Adipocyte (in vitro differentiated cells): ENCODE measurements at regions not wholly inside any gene's neighbourhood (a gene's known extent, or its start where the extent isn't known, plus 50 kb on each side); places are given as distances from the start of the nearest gene placed in this dataset.
A peak's percentile ranks its signal among the peaks of the same experiment; 100 is the strongest.
"Not testable (repeated sequence)": the region's sequence is repeated elsewhere in the genome, so short reads cannot be mapped to it uniquely, and the experiment has no call there.

ENCODE experiments used
- DNase-seq: peaks from one replicate; pipeline ENCODE4 v3.0.0-alpha.2; 2015; ENCODE audit warnings: low read depth
- H3K27me3 ChIP-seq: replicated peaks from 2 replicates; pipeline ENCODE4 v1.7.0; 2013; ENCODE audit warnings: mild to moderate bottlenecking, low read length, moderate library complexity; ENCODE audit not compliant: control insufficient read depth, insufficient read depth
- H3K36me3 ChIP-seq: 2 replicates; pipeline ENCODE4 v1.7.0; 2013; ENCODE audit warnings: low read length, mild to moderate bottlenecking, moderate library complexity; ENCODE audit not compliant: control insufficient read depth, insufficient read depth, severe bottlenecking
- H3K4me1 ChIP-seq: 2 replicates; pipeline ENCODE4 v1.7.0; 2013; ENCODE audit warnings: mild to moderate bottlenecking, low read length, moderate library complexity; ENCODE audit not compliant: control insufficient read depth, insufficient read depth
- H3K4me3 ChIP-seq: 2 replicates; pipeline ENCODE4 v1.7.0; 2013; ENCODE audit warnings: mild to moderate bottlenecking, low read length, moderate library complexity
- H3K9ac ChIP-seq: 2 replicates; pipeline ENCODE4 v1.7.0; 2013; ENCODE audit warnings: mild to moderate bottlenecking, low read length, moderate library complexity
- H3K9me3 ChIP-seq: 2 replicates; pipeline ENCODE4 v1.7.0; 2013; ENCODE audit warnings: mild to moderate bottlenecking, low read length, moderate library complexity; ENCODE audit not compliant: control insufficient read depth

DNA sequence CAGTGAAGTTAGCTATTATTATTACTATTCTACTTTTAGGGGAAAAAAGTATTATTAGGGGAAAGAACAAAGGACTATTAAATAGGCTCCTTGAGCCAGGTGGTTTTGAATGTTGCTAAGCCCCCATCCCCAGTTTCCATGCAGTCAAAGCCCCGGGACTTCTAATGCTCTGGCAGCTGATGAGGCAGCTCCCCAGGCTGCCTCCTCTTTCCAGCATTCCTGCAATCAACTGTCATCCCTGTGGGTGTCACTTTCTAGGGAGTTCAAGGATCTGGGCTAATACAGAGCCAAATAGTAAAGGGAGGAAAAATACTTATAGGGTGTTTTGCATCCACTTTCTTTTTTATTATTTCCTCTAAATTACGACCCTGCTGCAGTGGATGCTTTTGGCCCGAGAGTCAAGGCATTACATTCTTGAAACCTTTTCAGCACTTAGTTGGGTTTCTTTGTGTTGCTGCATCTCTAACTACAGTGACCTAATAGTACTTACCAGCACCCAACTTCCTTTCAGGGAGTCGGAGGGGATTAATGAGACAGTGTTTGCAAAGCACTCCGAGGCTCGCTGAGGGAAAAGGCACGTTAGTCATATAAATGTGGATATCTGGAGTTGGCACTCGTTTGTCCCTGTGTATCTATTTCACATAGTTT, 303.9 kb upstream of the MAP3K7 start:
- Histone ChIP-seq H3K4me3 (no peak overlapping the region), H3K36me3 (no peaks in the 10 kb centered on the region)
- no peak for DNase-seq

DNA sequence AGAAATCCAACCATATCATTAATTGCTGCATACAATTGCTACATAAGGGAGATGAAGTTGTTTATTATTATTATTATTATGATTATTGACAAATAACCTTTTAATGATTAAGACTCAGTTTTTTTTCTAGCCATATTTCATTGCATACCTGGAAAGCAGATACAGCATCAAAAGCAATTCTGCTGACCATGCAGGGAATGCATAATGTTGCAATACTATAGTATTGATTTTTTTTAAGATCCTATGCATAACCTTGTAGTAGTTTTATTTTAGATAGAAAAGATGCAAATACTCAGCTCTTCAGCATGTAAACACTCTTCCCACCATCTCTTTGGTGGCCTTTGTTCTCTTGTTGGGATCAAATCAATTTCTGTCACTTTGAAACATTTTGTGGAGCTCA, 300.9 kb upstream of the MAP3K7 start:
- DNase-seq = no peak
- H3K36me3 ChIP-seq = no peaks in the 10 kb centered on the region
- H3K9me3 ChIP-seq = peaks cover 14% of the 10 kb centered on the region
- no peak overlapping the region for H3K9ac ChIP-seq
- no peak overlapping the region for H3K4me3 ChIP-seq
- no peaks in the 10 kb centered on the region for H3K27me3 ChIP-seq
- H3K4me1 ChIP-seq = peaks cover 10% of the 10 kb centered on the region

More for the DNA sequence above, 303.9 kb upstream of the MAP3K7 start:
- peaks cover 4% of the 10 kb centered on the region for H3K27me3 ChIP-seq
- no peaks in the 10 kb centered on the region for H3K9me3 ChIP-seq
- no peak overlapping the region for H3K9ac ChIP-seq
- peaks cover 10% of the 10 kb centered on the region for H3K4me1 ChIP-seq

DNA sequence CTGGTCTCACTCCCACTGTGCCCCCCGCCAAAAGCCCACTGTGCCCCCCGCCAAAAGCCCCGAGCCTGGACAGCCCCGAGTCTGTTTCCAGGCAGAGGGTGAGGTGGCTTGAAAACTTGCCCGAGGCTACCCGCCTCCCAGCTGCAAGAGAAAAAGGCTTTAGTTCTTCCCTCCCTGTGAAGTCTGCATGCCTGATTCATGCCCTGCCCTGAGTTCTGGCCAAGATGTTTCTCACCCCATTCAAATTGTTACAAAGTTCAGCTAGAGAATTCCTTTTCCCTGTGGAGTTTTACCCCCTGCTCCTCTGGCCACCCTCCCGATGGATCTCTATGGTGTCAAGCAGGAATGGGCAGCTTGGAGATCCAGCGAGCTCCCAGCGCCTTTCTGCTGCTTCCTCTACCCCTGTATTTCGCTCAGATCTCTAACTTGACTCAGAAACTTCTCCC, 298.8 kb upstream of the MAP3K7 start:
- Histone ChIP-seq H3K27me3 (no peaks in the 10 kb centered on the region), H3K36me3 (no peaks in the 10 kb centered on the region), H3K9ac (no peak overlapping the region), H3K9me3 (peaks cover 19% of the 10 kb centered on the region), H3K4me1 (peaks cover under 1% of the 10 kb centered on the region), H3K4me3 (no peak overlapping the region)
- DNase-seq = peak; percentile 2

DNA sequence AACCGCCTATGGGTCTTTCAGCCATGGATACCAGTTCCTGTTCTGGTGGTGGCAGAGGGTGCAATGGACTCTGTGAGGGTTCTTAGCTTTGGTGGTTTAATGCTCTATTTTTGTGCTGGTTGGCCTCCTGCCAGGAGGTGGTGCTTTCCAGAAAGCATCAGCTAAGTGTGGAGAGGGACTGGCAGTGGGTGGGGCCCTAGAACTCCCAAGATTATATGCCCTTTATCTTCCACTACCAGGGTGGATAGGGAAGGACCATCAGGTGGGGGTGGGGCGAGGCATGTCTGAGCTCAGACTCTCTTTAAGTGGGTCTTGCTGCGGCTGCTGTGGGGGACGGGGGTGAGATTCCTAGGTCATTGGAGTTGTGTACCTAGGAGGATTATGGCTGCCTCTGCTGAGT, 298.3 kb upstream of the MAP3K7 start:
- H3K36me3 ChIP-seq, H3K9ac ChIP-seq, H3K4me3 ChIP-seq: not testable (repeated sequence)

DNA sequence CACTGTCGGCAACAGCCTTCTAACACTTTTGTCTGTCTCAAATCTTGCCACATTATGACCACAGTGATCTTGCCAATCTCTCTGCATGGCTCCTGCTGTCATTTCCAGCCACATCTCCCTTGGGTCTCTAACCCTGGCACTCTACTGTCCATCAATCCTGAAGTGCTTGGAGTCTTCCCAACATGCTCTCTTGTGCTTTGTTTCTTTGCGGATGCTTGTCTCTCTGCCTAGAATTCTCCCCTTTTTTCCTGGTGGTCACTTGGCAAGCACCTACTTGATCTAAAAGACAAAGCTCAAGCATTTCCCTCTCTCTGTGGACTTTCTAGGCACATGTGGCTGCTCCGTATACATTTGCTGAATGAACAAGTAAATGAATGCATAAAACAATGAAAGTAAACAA, 290.7 kb upstream of the MAP3K7 start:
- Histone ChIP-seq H3K36me3 (no peaks in the 10 kb centered on the region), H3K27me3 (peaks cover 13% of the 10 kb centered on the region), H3K9me3 (peaks cover 12% of the 10 kb centered on the region), H3K4me3 (no peak overlapping the region), H3K4me1 (no peaks in the 10 kb centered on the region), H3K9ac (no peak overlapping the region)
- no peak for DNase-seq

More for the DNA sequence above, 298.3 kb upstream of the MAP3K7 start:
- H3K27me3 ChIP-seq, DNase-seq, H3K4me1 ChIP-seq: not testable (repeated sequence)
- H3K9me3 ChIP-seq = peaks cover 19% of the 10 kb centered on the region

DNA sequence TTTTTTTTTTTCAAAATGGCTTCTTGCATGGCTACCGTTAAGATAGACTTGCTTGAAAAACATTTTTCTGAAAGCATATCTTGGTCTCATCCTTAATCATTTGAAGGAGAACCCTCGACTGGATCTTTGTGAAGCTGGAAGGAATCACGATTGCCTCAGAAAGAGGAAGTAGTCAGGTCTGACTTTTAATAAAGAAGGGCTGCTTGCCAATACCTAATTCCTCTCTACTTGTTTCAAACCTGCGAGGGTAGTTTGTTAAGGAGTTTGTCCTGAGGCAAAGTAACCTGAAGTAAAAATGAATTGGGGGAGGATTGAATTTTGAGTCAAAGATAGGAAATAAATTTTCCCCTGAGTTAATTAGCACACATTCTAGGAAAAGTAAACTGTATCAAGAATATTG, 288.1 kb upstream of the MAP3K7 start:
- peaks cover 13% of the 10 kb centered on the region for H3K27me3 ChIP-seq
- DNase-seq = no peak

DNA sequence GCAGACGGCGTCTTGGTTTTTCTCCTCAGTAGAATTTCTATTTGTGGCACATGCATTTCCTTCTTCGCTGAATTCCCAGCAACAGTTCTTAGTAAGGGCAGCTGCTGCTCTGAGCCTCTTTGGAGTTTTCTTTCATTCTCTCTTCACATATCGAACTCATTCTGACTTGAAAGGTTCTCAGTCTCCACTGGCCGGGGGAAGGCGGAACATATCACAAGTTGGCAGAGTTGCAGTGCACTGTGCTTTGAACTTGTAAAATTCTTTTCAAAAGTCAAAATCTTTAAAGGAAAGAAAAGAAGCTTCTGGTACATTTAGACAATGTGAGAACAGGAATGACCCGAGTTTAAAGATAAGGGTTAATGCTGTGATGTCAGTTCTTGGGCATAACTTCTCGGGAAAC, 286.1 kb upstream of the MAP3K7 start:
- Histone ChIP-seq H3K9me3 (no peaks in the 10 kb centered on the region), H3K4me3 (no peak overlapping the region), H3K27me3 (peaks cover 13% of the 10 kb centered on the region), H3K9ac (no peak overlapping the region), H3K36me3 (no peaks in the 10 kb centered on the region), H3K4me1 (no peaks in the 10 kb centered on the region)
- DNase-seq = no peak

More for the DNA sequence above, 288.1 kb upstream of the MAP3K7 start:
- Histone ChIP-seq H3K4me3 (no peak overlapping the region), H3K9me3 (peaks cover 8% of the 10 kb centered on the region), H3K9ac (no peak overlapping the region), H3K4me1 (no peaks in the 10 kb centered on the region), H3K36me3 (no peaks in the 10 kb centered on the region)

DNA sequence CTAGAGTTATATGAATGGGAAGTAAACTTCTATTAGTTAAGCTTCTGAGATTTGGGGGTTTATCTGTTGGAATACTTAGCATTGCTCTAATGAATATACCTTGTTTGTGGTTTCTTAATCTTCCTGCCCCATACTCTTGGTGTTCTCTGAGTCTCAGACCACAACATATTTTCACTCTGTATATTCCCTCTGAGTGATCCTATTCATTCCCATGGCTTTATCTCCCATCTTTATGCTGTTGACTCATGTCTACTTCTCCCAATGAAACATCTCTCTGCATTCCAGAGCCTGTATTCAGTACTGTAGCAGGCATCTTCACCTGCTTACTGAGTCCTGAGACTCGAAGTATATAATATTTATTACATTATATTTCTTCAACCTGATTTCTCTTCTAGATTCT, 283.7 kb upstream of the MAP3K7 start:
- Histone ChIP-seq H3K9me3 (no peaks in the 10 kb centered on the region), H3K27me3 (peaks cover 2% of the 10 kb centered on the region), H3K9ac (no peak overlapping the region), H3K4me3 (no peak overlapping the region), H3K36me3 (no peaks in the 10 kb centered on the region), H3K4me1 (no peaks in the 10 kb centered on the region)
- DNase-seq = no peak

DNA sequence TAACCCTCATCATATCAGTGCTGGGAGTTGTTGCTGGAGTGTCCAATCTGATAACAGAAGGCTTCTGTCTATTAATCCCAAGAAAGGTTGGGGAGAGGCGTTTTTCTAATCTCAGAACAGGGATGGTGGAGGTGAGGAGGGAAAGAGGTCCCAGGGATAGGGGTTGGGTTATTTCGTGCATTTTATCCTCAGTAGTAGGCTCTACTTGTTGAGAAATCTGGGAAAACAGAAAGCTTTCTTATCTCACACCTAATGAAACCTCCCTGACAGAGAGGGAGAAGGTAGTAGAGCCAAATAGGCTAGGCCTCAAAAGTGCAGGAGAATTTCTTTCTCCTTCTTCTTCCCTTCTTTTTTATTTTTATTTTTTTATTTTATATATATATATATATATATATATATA, 281.8 kb upstream of the MAP3K7 start:
- no peaks in the 10 kb centered on the region for H3K36me3 ChIP-seq
- H3K4me3 ChIP-seq = no peak overlapping the region
- no peak for DNase-seq
- peaks cover 11% of the 10 kb centered on the region for H3K27me3 ChIP-seq
- H3K9ac ChIP-seq = no peak overlapping the region
- H3K4me1 ChIP-seq = no peaks in the 10 kb centered on the region
- no peaks in the 10 kb centered on the region for H3K9me3 ChIP-seq

DNA sequence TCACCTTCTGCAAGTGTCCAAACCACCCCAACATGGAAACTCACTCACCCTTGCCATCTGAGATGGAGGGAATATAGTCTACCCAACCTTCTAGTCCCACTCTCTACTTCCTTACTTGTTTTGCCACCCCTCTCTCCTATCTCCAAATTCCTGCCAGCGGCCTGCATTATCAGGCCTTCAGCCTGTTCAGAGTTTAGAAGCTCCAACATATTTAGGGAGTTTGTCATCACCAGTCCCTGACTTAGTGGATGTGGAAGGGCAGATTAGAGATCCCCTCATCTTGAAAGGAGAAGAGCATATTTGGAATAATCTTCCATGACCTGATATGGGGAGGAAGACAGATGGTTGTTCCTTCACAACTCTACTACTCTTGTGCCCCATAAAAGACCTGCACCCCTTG, 281.4 kb upstream of the MAP3K7 start:
- Histone ChIP-seq H3K27me3 (peaks cover 13% of the 10 kb centered on the region), H3K9ac (no peak overlapping the region), H3K4me1 (no peaks in the 10 kb centered on the region), H3K36me3 (no peaks in the 10 kb centered on the region), H3K9me3 (no peaks in the 10 kb centered on the region), H3K4me3 (no peak overlapping the region)
- DNase-seq = no peak

DNA sequence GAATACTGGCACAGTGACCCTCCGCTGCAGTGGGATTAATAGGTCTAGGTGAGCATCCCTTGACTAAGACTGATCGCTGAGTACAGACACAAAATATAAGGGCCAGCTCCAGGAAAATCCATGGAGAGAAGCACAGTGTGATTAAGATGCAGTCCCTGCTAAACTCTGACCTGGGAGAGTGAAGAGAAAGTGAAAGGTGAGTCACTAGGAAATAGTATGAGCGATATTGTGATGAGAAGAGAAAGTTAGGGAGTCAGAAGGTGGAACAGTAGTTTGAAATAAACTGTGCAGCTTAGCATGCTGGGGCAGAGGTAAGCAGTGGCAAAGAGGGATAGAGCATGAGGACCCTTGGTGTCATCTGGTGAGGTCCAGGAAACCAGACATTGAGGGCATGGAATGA, 278.6 kb upstream of the MAP3K7 start:
- no peak for DNase-seq
- H3K9me3 ChIP-seq = no peaks in the 10 kb centered on the region
- H3K36me3 ChIP-seq = no peaks in the 10 kb centered on the region
- no peaks in the 10 kb centered on the region for H3K4me1 ChIP-seq
- H3K27me3 ChIP-seq = peaks cover 13% of the 10 kb centered on the region
- no peak overlapping the region for H3K9ac ChIP-seq
- H3K4me3 ChIP-seq = no peak overlapping the region

DNA sequence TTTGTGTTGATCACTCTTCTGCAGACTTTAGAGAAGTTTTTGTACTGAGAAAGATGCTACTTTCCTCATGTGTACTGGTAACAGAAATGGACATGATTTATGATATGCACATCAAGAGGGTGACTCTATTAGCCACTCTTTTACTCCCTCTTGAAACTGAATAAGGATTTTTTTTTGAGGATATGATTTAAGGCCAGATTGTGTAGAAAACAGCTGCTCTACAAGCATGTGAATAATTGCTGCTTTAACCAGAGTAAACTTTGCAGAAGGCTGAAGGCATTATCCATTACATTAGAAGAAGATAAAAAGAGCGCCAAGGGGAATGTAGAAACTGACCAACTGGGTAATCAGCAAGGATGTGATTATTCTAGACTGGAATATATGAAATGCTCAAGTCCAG, 276.2 kb upstream of the MAP3K7 start:
- Histone ChIP-seq H3K36me3 (no peaks in the 10 kb centered on the region), H3K9me3 (no peaks in the 10 kb centered on the region), H3K9ac (no peak overlapping the region), H3K27me3 (peaks cover 13% of the 10 kb centered on the region), H3K4me3 (no peak overlapping the region), H3K4me1 (no peaks in the 10 kb centered on the region)
- DNase-seq = no peak
